DOHH2 (cell line): ENCODE measurements at regions not wholly inside any gene's neighbourhood (a gene's known extent, or its start where the extent isn't known, plus 50 kb on each side); places are given as distances from the start of the nearest gene placed in this dataset.
"Not testable (repeated sequence)": the region's sequence is repeated elsewhere in the genome, so short reads cannot be mapped to it uniquely, and the experiment has no call there.

Experiments used
- CTCF ChIP-seq: fragments of 200-600 bp; sonication (generic); IDR thresholded peaks from one replicate; pipeline ENCODE4 v1.5.1; 2014; ENCODE audit warnings: antibody characterized with exemption, mild to moderate bottlenecking, low read depth, low read length; ENCODE audit not compliant: poor library complexity, severe bottlenecking
- EZH2phosphoT487 ChIP-seq: fragments of 200-600 bp; sonication (generic); IDR thresholded peaks from 2 replicates; pipeline ENCODE4 v1.6.1; 2017; ENCODE audit warnings: borderline replicate concordance, mild to moderate bottlenecking, antibody characterized with exemption, low read length, moderate library complexity, mixed read lengths

DNA sequence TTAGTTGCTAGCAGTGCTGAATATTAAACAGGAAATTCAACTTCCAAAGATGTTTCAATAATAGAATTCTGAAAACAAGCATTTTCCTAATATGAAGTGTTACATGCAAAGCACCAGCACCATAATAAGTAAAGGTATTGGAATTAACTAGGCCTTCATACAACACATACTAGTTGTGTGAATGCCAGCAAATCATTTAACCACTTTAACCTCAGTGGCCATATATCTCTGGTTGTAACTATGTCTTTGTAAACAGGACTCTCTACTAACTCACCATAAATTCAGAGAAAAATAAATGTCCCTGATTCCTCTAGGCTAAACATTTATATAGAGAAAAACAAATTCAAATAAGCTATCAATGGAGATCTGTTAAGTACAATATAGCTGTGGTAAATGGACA is 175.7 kb upstream of the NBPF9 start:
- not testable (repeated sequence) for TF ChIP-seq CTCF, EZH2phosphoT487
